ENCODE measurements at regions not wholly inside any gene's neighbourhood (a gene's known extent, or its start where the extent isn't known, plus 50 kb on each side); places are given as distances from the start of the nearest gene placed in this dataset.

DNA sequence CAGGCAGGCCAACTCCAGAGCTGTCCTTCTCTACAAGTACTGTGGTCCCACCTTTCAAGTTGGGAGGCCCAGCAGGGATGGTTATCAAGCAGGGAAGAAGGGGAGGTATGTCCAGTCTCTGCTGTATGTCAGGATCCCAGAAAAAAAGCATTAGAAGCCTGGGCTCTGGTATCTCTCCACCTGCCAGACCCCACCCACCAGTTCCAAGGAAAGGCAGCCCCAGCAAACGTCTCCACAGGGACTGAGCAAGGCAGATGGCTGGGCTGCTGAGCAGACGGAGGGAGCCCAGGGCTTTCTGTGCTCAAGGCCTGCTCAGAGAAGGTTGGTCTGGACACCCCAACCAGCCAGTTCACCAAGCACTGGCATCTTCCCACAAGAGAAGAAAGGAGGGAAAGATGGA is 287.8 kb downstream of the XXYLT1 start:
- no peaks in the 10 kb centered on the region for H3K36me3 ChIP-seq (replicated peaks; ENCODE audit: insufficient read depth, low read length)
- no peak overlapping the region for H3K4me2 ChIP-seq (ENCODE audit: low read depth, low read length)
- no peaks in the 10 kb centered on the region for H3K9me3 ChIP-seq (replicated peaks; ENCODE audit: insufficient read depth, low read length)
- H2AFZ ChIP-seq (ENCODE audit: low read length): no peak overlapping the region
- H3K4me3 ChIP-seq (ENCODE audit: low read length): no peak overlapping the region
- no peak overlapping the region for H3K9ac ChIP-seq (ENCODE audit: low read length)
- H4K20me1 ChIP-seq (ENCODE audit: insufficient read depth, low read length): no peaks in the 10 kb centered on the region
- no peaks in the 10 kb centered on the region for H3K79me2 ChIP-seq (ENCODE audit: low read length)
- no peak overlapping the region for H3K27ac ChIP-seq (ENCODE audit: low read length)
- H3K9me2 ChIP-seq (replicated peaks; ENCODE audit: insufficient read depth, low read length): no peaks in the 10 kb centered on the region
- TF ChIP-seq EZH2 (optimal IDR thresholded peaks at IDR 0.05; ENCODE audit: low read depth, low read length) (no peak), EZH2phosphoT487 (IDR thresholded peaks at IDR 0.05; ENCODE audit: low read length) (no peak)
- TF ChIP-seq, protein P1, sequence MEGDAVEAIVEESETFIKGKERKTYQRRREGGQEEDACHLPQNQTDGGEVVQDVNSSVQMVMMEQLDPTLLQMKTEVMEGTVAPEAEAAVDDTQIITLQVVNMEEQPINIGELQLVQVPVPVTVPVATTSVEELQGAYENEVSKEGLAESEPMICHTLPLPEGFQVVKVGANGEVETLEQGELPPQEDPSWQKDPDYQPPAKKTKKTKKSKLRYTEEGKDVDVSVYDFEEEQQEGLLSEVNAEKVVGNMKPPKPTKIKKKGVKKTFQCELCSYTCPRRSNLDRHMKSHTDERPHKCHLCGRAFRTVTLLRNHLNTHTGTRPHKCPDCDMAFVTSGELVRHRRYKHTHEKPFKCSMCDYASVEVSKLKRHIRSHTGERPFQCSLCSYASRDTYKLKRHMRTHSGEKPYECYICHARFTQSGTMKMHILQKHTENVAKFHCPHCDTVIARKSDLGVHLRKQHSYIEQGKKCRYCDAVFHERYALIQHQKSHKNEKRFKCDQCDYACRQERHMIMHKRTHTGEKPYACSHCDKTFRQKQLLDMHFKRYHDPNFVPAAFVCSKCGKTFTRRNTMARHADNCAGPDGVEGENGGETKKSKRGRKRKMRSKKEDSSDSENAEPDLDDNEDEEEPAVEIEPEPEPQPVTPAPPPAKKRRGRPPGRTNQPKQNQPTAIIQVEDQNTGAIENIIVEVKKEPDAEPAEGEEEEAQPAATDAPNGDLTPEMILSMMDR (IDR thresholded peaks at IDR 0.05; ENCODE audit: low read length): no peak
- no peaks in the 10 kb centered on the region for H3K27me3 ChIP-seq (replicated peaks; ENCODE audit: insufficient read depth, low read length)
- DNase-seq: no peak
- no peaks in the 10 kb centered on the region for H3F3A ChIP-seq (ENCODE audit: insufficient read depth, low read length)
- no peaks in the 10 kb centered on the region for H3K4me1 ChIP-seq (ENCODE audit: low read length)

DNA sequence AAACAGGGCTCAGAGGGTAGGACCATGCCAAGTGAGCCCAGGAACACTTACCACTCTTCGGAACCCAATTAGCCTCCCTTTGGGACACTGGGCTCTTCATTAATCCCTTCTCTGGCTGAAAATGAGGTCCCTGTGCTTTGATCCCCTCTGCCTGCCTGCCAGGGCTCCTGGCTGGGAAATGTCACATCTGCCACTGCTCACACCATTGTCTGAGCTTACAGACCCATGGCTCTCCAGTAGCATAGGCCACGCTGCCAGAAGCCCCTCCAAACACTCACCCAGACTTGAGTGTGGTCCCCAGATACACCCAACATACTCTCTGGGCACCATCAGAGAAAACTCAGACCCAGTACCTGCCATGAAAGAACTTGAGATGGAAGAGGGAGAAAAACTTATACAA is 287.3 kb downstream of the XXYLT1 start:
- no peaks in the 10 kb centered on the region for H3K4me1 ChIP-seq (ENCODE audit: low read length)
- H3K27ac ChIP-seq (ENCODE audit: low read length): no peak overlapping the region
- H3K79me2 ChIP-seq (ENCODE audit: low read length): no peaks in the 10 kb centered on the region
- TF ChIP-seq, protein P1 (IDR thresholded peaks at IDR 0.05; ENCODE audit: low read length): no peak
- no peak for TF ChIP-seq EZH2phosphoT487 (IDR thresholded peaks at IDR 0.05; ENCODE audit: low read length)
- no peak for TF ChIP-seq EZH2 (optimal IDR thresholded peaks at IDR 0.05; ENCODE audit: low read depth, low read length)
- no peak overlapping the region for H2AFZ ChIP-seq (ENCODE audit: low read length)
- H3K9me3 ChIP-seq (replicated peaks; ENCODE audit: insufficient read depth, low read length): no peaks in the 10 kb centered on the region
- no peaks in the 10 kb centered on the region for H3F3A ChIP-seq (ENCODE audit: insufficient read depth, low read length)
- H3K27me3 ChIP-seq (replicated peaks; ENCODE audit: insufficient read depth, low read length): no peaks in the 10 kb centered on the region
- H4K20me1 ChIP-seq (ENCODE audit: insufficient read depth, low read length): no peaks in the 10 kb centered on the region
- H3K4me3 ChIP-seq (ENCODE audit: low read length): no peak overlapping the region
- H3K36me3 ChIP-seq (replicated peaks; ENCODE audit: insufficient read depth, low read length): no peaks in the 10 kb centered on the region
- H3K9me2 ChIP-seq (replicated peaks; ENCODE audit: insufficient read depth, low read length): no peaks in the 10 kb centered on the region
- no peak for DNase-seq
- H3K9ac ChIP-seq (ENCODE audit: low read length): no peak overlapping the region
- no peak overlapping the region for H3K4me2 ChIP-seq (ENCODE audit: low read depth, low read length)

DNA sequence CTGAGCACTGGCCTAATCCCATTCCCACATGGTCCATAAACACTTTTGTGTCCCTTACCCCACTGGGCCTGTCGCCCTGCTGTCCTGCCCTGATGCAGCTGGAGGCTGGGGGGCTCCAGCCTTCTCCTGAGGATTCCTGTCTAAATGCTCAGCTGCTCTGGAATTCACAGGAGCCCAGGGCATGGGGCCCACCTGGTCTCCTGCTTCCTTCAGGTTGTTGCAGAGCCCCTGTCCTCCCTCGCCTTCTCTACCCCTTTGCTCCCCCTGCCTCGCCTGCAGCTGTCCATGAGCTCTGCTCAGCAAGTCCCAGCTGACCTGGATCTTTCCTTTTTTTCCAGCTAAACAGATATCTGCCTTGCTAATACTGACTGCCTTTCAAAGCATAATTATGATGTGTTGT is 286.9 kb downstream of the XXYLT1 start:
- H3K9ac ChIP-seq (ENCODE audit: low read length): no peak overlapping the region
- no peak overlapping the region for H2AFZ ChIP-seq (ENCODE audit: low read length)
- no peak overlapping the region for H3K4me3 ChIP-seq (ENCODE audit: low read length)
- DNase-seq: no peak
- H4K20me1 ChIP-seq (ENCODE audit: insufficient read depth, low read length): no peaks in the 10 kb centered on the region
- no peaks in the 10 kb centered on the region for H3K79me2 ChIP-seq (ENCODE audit: low read length)
- no peaks in the 10 kb centered on the region for H3F3A ChIP-seq (ENCODE audit: insufficient read depth, low read length)
- no peak overlapping the region for H3K4me2 ChIP-seq (ENCODE audit: low read depth, low read length)
- no peaks in the 10 kb centered on the region for H3K36me3 ChIP-seq (replicated peaks; ENCODE audit: insufficient read depth, low read length)
- H3K27ac ChIP-seq (ENCODE audit: low read length): no peak overlapping the region
- no peaks in the 10 kb centered on the region for H3K9me3 ChIP-seq (replicated peaks; ENCODE audit: insufficient read depth, low read length)
- no peaks in the 10 kb centered on the region for H3K9me2 ChIP-seq (replicated peaks; ENCODE audit: insufficient read depth, low read length)
- TF ChIP-seq EZH2phosphoT487 (IDR thresholded peaks at IDR 0.05; ENCODE audit: low read length) (no peak), EZH2 (optimal IDR thresholded peaks at IDR 0.05; ENCODE audit: low read depth, low read length) (no peak)
- TF ChIP-seq, protein P1 (IDR thresholded peaks at IDR 0.05; ENCODE audit: low read length): no peak
- no peaks in the 10 kb centered on the region for H3K4me1 ChIP-seq (ENCODE audit: low read length)
- H3K27me3 ChIP-seq (replicated peaks; ENCODE audit: insufficient read depth, low read length): no peaks in the 10 kb centered on the region

Data from MM.1S (cell line).